GM18526 (cell line): ENCODE measurements at regions not wholly inside any gene's neighbourhood (a gene's known extent, or its start where the extent isn't known, plus 50 kb on each side); places are given as distances from the start of the nearest gene placed in this dataset.

Source experiments
- POLR2A ChIP-seq: IDR thresholded peaks from 3 replicates; pipeline ENCODE4 v1.6.1; 2011; ENCODE audit not compliant: insufficient read length; ENCODE audit errors: extremely low read depth

DNA sequence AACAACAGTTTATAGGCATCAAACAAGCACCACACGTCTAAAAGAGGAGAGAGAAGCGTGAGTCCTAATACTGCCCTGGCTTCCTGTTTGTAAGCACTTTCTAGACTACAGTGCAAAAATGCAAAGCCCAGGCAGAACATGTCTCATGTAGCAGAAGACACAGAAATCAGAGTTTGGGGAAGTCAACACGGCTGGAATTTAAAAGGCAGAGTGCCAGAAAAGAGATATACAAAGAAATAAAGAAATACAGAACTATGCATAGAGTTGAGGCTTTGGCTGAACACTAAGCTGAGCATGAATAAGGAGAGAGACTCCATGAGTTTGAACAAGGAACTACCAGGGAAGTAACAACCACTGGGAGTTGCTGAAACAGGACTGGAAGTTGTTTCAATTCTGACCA, 566.6 kb upstream of the NR5A2 start:
- no peak for TF ChIP-seq POLR2A

DNA sequence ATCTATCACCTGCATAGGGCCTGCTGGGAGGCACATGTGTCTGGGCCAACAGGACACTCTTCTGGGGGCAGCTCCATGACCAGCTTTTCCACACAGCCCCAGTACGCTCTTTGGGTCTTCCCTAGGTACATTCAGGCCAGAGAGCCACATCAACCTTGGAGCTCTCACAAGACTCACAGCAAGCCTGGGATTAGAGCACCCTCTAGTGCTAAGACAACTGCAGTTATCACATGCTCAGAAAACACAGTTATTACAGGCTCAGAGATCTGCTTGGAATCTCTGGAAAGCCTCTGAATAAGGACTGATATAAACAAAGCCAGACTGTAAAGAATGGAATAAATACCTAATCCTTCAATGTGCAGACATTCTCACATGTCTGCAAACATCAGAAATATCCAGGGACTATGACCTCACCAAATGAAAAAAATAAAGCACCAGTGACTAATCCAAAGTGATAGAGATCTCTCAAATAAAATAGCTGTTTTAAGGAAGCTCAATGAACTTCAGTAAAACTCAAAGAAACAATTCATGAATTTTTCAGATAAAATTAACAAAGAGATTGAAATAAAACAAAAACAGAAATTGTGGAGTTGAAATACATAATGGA, 563.9 kb upstream of the NR5A2 start:
- TF ChIP-seq POLR2A = no peak

DNA sequence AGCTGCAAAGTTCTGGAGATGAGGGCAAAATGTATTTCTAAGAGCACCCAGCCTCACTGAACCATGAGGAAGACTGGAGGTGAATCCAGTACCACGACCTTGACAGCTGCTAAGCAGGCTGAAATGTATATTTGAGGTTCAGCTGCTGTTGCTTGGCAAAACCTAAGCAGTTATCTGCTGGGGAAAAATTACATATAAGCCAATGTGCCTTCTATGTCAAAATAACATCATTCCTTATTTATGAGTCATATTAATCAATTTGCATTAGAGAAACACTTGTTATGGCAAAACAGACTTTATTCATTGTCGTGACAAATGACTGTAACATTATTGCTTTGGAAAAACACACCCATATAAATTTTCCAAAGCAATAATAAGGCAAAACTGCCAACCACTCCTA, 560.5 kb upstream of the NR5A2 start:
- no peak for TF ChIP-seq POLR2A

DNA sequence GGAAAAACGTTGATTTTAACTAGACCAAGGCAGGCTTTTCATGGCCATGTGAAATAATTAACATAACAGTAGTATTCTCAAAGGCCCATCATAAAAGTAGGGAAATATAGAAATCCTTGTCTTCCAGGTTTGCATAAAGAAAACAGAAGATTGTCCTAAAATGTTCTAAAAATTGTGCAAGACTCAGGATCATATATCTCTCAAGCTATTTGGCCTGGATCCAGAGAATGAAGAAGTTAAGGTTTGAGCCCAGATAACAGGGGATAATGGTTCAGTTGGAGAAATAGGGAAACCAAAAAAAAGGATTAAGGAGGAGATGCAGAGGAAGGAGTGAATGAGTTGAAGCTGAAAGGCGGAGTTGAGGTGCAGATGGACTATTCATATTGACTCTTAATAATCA, 555.5 kb upstream of the NR5A2 start:
- TF ChIP-seq POLR2A = no peak

DNA sequence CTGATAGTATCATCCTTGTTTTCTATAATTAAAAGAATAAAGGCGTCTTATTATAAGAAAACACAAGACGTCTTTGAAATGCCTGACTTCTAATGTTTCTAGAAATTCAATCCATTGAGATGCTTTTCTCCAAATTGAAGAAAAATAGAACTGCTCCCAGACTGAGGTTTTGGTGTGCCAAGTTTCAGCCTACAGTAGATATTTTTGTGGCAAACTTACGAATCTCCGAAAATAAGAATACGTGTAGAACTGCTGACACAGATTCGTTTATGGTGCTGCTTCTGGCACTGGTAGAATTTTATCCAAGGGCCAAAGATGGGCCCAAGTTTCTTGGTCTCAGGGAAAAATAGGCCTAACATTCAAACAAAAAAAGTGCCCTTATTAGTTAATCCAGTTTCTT, 554.5 kb upstream of the NR5A2 start:
- TF ChIP-seq POLR2A = no peak

DNA sequence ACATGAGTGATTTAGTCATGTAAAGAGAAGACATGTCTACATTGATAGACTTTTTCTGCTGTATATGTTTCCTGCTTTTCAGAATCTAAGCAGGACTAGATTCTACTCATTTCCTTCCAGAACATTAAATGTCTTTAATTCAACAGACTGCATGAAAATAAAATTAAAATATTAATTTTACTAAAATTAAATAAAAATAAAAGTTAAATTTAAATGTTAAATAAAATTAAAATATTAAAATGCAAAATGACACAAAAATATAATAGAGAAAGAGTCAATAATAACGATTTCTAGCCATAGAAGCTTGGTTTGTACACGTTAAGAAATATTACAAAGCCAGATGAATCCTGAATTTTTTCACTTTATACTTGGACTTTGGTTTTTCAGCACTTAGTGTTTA, 552.8 kb upstream of the NR5A2 start:
- TF ChIP-seq POLR2A = no peak

DNA sequence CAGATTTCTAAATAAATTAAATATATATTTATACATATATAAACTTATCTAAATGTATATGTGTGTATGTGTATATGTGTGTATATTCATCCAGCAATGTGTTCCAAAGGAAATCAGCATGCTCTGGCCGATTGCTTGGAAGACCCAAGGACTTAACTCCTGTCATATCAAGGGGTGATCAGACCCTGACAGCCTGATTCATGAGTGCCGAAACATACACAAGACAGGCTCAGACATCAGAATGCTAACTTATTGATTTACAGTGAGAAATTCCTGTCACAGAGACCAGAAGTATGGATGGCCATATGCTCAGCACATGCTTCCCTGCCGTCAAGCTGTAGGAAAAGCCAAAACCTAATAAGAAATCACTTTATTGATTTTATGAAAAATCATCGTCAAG, 545.1 kb upstream of the NR5A2 start:
- no peak for TF ChIP-seq POLR2A

DNA sequence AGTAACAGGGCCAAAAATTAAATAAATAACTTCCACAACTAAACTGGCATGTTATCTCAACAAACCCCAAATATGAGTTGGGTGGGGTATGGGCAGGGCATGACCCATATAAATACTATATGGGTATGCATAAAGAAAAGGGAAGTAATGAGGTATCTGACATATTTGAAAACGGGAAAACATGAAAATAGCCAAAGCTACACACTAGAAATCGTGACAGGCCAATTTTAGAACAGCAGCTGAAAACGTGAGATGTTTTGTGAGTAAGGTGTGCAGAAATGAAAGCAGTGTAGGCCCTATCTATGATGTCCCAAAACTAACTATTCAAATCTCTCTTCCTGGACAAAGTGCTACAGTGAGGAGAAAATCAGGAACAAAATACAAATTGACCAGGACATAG, 537.9 kb upstream of the NR5A2 start:
- no peak for TF ChIP-seq POLR2A

DNA sequence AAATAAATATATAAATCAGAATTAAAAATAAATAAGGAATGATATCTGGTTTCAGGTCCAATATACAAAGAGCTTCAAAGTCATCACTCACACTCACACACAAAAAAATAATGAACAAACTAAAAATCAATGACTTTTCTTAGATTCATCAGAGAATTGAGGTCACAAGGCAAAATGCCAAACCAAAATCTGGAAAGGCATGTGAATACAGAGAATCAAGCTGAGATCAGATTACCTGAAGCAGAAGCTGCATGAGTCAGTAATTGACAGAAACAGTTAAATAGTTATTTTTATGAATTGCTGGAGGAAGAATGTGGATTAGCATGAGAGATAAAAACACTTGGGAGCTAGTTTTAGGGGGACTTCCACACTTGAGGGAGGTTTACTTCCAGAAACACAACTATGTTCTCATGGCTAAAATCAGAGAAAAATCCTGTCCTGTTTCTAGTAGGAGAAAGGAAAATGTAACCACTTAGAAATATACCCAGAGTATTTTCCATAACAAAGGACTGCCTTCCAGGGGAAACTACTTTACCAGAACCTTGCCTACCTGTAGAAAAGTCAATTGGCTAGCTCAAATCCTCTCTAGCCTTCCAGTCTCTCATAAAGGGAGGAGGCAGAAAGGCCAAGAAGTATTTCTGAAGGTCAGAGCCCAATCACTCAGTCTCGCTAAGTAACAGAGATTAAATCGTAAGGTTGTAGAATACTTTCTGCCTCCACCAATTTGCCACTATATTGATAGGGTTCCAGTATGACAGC, 536.6 kb upstream of the NR5A2 start:
- TF ChIP-seq POLR2A = no peak

DNA sequence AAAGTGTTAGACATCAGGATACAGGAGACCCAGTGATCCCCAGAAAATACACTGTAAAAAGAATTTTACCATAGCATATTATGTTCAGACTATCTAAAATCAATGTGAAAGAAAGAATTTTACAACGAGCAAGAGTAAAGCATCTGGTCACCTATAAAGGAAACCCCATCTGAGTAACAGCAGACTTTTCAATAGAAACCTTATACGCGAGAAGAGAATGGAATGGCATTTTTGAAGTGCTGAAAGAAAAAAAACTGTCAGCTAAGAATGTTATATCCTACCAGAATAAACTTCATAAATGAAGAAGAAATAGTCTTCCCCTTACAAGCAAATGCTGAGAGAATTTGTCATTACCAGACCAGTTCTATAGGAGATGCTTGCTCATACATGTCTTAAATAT, 532.1 kb upstream of the NR5A2 start:
- no peak for TF ChIP-seq POLR2A

DNA sequence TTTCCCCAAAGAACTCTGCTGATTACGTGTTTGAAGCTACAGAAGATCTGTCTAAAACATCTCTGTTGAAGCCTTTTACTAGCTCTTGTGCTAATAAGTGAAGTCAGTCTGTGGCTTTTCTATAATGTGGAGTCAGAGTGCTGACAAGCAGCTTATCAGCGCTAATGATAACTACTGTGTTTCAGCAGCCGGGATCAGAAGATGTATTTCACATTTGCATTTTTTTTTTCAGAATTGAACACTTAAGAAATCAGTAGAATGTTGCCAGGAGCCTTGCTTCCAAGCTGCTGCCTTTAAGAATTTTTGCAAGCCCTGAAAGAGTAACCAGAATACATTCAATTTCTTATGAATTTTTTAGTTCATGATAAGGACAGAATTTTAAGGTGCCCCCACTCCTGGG, 519.4 kb upstream of the NR5A2 start:
- no peak for TF ChIP-seq POLR2A

DNA sequence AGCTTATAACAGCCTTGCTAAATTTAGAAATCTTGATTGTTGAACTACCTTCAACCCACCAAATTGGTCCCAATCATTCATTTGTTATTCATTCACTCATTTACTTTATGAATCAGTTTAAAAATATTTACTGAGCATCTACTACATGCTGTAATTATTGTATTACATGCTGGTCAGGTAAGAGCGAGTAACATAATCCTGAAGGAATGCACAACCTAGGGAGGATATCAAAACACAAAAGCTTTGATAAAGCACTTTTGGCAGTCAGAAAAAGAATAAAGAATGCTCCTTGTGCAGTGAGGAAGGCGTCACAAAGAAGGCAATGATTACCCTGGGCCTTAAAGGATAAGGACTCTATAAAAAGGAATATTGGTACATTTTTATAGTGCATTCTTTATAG, 518.9 kb upstream of the NR5A2 start:
- TF ChIP-seq POLR2A = no peak

DNA sequence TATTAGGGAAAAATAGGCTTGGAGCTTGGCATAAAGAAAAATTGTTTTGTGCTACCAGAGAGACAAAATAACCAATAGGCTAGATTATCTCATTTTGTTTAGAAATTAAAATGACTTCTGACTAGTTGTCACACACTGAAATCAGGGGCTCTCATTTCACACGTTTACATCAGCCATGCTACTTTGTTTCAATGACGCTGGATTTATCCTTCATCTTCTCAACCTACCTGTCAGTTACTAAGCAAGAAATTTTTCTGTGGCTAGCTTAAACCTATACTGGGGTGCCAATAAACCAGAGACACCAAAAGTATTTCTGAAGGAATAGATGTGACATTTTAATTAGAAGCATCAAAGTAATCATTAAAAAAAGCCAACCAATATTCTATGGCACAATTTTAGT, 518.1 kb upstream of the NR5A2 start:
- no peak for TF ChIP-seq POLR2A

DNA sequence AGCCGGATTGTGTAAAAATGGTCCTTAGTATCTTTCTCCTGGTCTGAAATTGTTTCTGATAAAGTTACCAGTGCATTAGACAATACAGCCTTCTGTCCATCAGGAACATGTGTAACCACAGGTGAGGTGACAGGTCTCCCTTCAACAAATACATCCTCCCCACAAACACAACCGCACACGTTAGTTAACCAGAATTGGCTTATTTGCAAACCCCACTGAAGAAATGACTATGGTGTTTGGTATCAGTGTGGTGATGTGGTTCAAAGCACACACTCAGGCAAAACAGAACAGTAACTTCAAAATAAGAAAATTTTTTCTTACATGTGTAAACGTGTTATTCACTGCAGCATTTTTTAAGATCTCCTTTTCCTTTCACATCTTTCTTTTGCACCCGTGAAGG, 517.2 kb upstream of the NR5A2 start:
- no peak for TF ChIP-seq POLR2A

DNA sequence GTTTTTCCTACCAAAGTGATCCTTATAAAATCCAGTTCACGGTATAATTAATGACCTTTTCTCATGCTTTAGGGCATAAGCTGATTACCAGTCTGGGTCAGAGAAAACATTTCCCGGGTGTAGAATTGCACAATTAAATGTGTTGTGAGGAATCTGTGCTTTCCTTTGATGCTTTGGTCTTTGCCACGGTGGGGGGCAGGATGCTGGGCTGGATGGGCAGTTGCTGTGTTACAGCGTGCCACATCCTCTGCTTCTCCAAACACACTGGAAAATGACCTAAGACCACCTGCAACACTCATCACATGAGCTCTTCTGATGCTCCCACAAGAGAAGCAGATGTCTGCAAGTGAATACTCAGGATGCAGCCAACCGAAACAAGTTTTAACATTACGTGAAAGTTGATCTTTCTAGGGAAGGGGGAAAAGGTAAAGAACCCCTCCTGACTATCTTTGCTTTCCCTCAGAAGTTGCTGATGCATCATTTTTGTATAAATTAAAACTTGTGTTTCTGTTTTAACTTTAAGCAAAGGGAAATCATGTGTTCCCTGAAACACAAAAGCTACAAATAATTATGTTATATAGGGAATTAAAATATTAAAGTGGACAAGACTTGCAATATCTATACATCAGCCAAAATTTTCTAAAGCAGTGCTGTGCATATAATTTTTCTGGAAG, 515.3 kb upstream of the NR5A2 start:
- no peak for TF ChIP-seq POLR2A

DNA sequence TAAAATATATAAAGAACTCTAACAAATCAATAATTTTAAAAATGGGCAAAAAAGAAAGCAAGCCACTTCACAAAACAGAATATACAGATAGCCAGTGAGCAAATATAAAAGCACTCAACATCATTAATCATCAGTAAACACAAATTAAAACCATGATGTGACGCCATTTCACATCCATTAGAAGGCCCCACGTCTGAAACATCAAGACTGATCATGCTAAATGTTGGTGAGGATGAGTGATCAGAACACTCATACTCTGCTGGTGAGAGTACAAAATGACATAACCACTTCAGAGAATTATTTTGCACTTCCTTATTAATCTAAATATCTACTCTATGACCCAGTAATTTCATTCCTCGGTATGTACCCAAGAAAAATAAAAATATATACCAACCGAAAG, 512.2 kb upstream of the NR5A2 start:
- TF ChIP-seq POLR2A = no peak
